GM23338 (cell line): ENCODE measurements at regions not wholly inside any gene's neighbourhood (a gene's known extent, or its start where the extent isn't known, plus 50 kb on each side); places are given as distances from the start of the nearest gene placed in this dataset.

Experiments
- CTCF ChIP-seq, 2 experiments: fragments of 200-600 bp in 1 of 2; sonication (generic) in 1 of 2; conservative IDR thresholded peaks; 2 replicates each; pipeline versions ENCODE4 v1.5.1 to v1.6.1; 2016 to 2017; ENCODE audit warnings: antibody characterized with exemption in 2 of 2, low read depth in 2 of 2, mild to moderate bottlenecking in 2 of 2, moderate library complexity in 1 of 2
- ETS1 ChIP-seq: IDR thresholded peaks from 2 replicates; pipeline ENCODE4 v1.6.1; 2016; ENCODE audit warnings: antibody characterized with exemption
- EZH2 ChIP-seq: fragments of 200-600 bp; sonication (generic); IDR thresholded peaks from one replicate; pipeline ENCODE4 v1.8.0; 2017; ENCODE audit warnings: antibody characterized with exemption, mild to moderate bottlenecking, low read depth; ENCODE audit not compliant: unreplicated experiment
- EZH2phosphoT487 ChIP-seq: fragments of 200-600 bp; sonication (generic); IDR thresholded peaks from one replicate; pipeline ENCODE4 v1.8.1; 2018; ENCODE audit warnings: antibody characterized with exemption; ENCODE audit not compliant: unreplicated experiment
- JUNB ChIP-seq: IDR thresholded peaks from one replicate; pipeline ENCODE4 v1.6.1; 2016; ENCODE audit warnings: antibody characterized with exemption; ENCODE audit not compliant: unreplicated experiment
- REST ChIP-seq: IDR thresholded peaks from one replicate; pipeline ENCODE4 v1.6.1; 2018; ENCODE audit warnings: antibody characterized with exemption; ENCODE audit not compliant: unreplicated experiment
- STAT1 ChIP-seq: IDR thresholded peaks from one replicate; pipeline ENCODE4 v1.6.1; 2016; ENCODE audit warnings: antibody characterized with exemption; ENCODE audit not compliant: unreplicated experiment
- ZNF462 ChIP-seq: fragments of 250-450 bp; sonication (Bioruptor Pico); IDR thresholded peaks from 2 replicates; pipeline ENCODE4 v1.5.0; 2020; ENCODE audit warnings: mild to moderate bottlenecking, moderate library complexity

GRCh38 chr12:63008372-63008771 lies 73.4 kb upstream of the PPM1H start:
- TF ChIP-seq REST (no peak), CTCF (conservative IDR thresholded peaks at IDR 0.05; ENCODE audit: low read depth in 2 of 2) (no peak), ETS1 (no peak), ZNF462 (CRISPR knock-in tag) (no peak), JUNB (no peak), EZH2 (no peak), EZH2phosphoT487 (no peak), STAT1 (no peak)
